EH (cell line): ENCODE measurements at regions not wholly inside any gene's neighbourhood (a gene's known extent, or its start where the extent isn't known, plus 50 kb on each side); places are given as distances from the start of the nearest gene placed in this dataset.
"Not testable (repeated sequence)": the region's sequence is repeated elsewhere in the genome, so short reads cannot be mapped to it uniquely, and the experiment has no call there.

Source experiments
- DNase-seq: peaks from one replicate; pipeline ENCODE4 v3.0.0-alpha.2; 2015; ENCODE audit warnings: low read depth

- DNase-seq, result no peak
These were observed 215.7 kb downstream of the ANAPC1 start for GRCh38 chr2:111668274-111668616.

GRCh38 chr2:111668741-111669140 is 215.3 kb downstream of the ANAPC1 start:
- no peak for DNase-seq

- no peak for DNase-seq
These were observed 213.9 kb downstream of the ANAPC1 start for GRCh38 chr2:111669928-111670695.

- no peak for DNase-seq
These were observed 213.2 kb downstream of the ANAPC1 start for GRCh38 chr2:111670776-111671175.

GRCh38 chr2:111671426-111672150 is 212.4 kb downstream of the ANAPC1 start:
- peak; percentile 43 for DNase-seq

GRCh38 chr2:111672641-111673040 is 211.4 kb downstream of the ANAPC1 start:
- DNase-seq, result not testable (repeated sequence)

- no peak for DNase-seq
These were observed 210.5 kb downstream of the ANAPC1 start for GRCh38 chr2:111673526-111673925.

GRCh38 chr2:111675419-111676194 is 208.4 kb downstream of the ANAPC1 start:
- DNase-seq, result peak; percentile 5

GRCh38 chr2:111676291-111676822 is 207.6 kb downstream of the ANAPC1 start:
- DNase-seq, result peak; percentile 38

GRCh38 chr2:111678161-111678560 is 205.8 kb downstream of the ANAPC1 start:
- no peak for DNase-seq

GRCh38 chr2:111678651-111679050 is 205.3 kb downstream of the ANAPC1 start:
- no peak for DNase-seq

- DNase-seq, result peak; percentile 39
These were observed 204.8 kb downstream of the ANAPC1 start for GRCh38 chr2:111679202-111679601.

- DNase-seq, result no peak
These were observed 199.4 kb downstream of the ANAPC1 start for GRCh38 chr2:111684611-111685010.

GRCh38 chr2:111685342-111685741 is 198.7 kb downstream of the ANAPC1 start:
- no peak for DNase-seq

- DNase-seq, result no peak
These were observed 197.0 kb downstream of the ANAPC1 start for GRCh38 chr2:111686994-111687393.

GRCh38 chr2:111687911-111688310 is 196.1 kb downstream of the ANAPC1 start:
- no peak for DNase-seq

- DNase-seq, result no peak
These were observed 195.5 kb downstream of the ANAPC1 start for GRCh38 chr2:111688482-111688881.

GRCh38 chr2:111689174-111689573 is 194.8 kb downstream of the ANAPC1 start:
- no peak for DNase-seq

GRCh38 chr2:111689941-111690340 is 194.1 kb downstream of the ANAPC1 start:
- no peak for DNase-seq

GRCh38 chr2:111691164-111691875 is 192.7 kb downstream of the ANAPC1 start:
- no peak for DNase-seq

GRCh38 chr2:111692311-111692710 is 191.7 kb downstream of the ANAPC1 start:
- no peak for DNase-seq

GRCh38 chr2:111694700-111695101 is 189.3 kb downstream of the ANAPC1 start:
- DNase-seq, result peak; percentile 93
